Kidney (tissue), 13 donors: ENCODE measurements at regions not wholly inside any gene's neighbourhood (a gene's known extent, or its start where the extent isn't known, plus 50 kb on each side); places are given as distances from the start of the nearest gene placed in this dataset.

ENCODE experiments used
- DNase-seq, 5 donors: peaks; one replicate each; pipeline ENCODE4 v3.0.0-alpha.2; 2013 to 2020
- FAIRE-seq: peaks from 2 replicates; lab custom pipeline; 2012; peaks lifted over from hg19 to GRCh38; lab: Jason Lieb, UNC
- H3K27ac ChIP-seq, 2 donors: one replicate each; pipeline ENCODE4 v1.7.0; 2013; ENCODE audit warnings: low read depth in 2 of 2, low read length in 2 of 2, inconsistent platforms in 1 of 2
- H3K27me3 ChIP-seq: one replicate; pipeline ENCODE4 v1.7.1; 2013; ENCODE audit warnings: low read length, inconsistent platforms; ENCODE audit not compliant: control insufficient read depth, insufficient read depth
- H3K36me3 ChIP-seq, 3 donors: one replicate each; pipeline versions ENCODE4 v1.7.0 to v1.7.1; 2013; ENCODE audit warnings: low read length in 3 of 3, control low read depth in 1 of 3, inconsistent platforms in 1 of 3; ENCODE audit not compliant: insufficient read depth in 3 of 3, control insufficient read depth in 2 of 3
- H3K4me1 ChIP-seq, 3 donors: one replicate each; pipeline versions ENCODE4 v1.7.0 to v1.7.1; 2013; ENCODE audit warnings: low read length in 3 of 3, inconsistent platforms in 1 of 3, low read depth in 1 of 3; ENCODE audit not compliant: control insufficient read depth in 2 of 3, insufficient read depth in 2 of 3
- H3K4me3 ChIP-seq, 3 donors: one replicate each; pipeline versions ENCODE4 v1.7.0 to v1.8.1; 2013; ENCODE audit warnings: low read length in 3 of 3, control low read depth in 1 of 3, inconsistent platforms in 1 of 3
- H3K9ac ChIP-seq, 3 donors: one replicate each; pipeline versions ENCODE4 v1.7.0 to v1.7.1; 2013; ENCODE audit warnings: low read length in 3 of 3, control low read depth in 1 of 3, inconsistent platforms in 1 of 3
- H3K9me3 ChIP-seq, 3 donors: one replicate each; pipeline versions ENCODE4 v1.7.0 to v1.7.1; 2013; ENCODE audit warnings: low read length in 3 of 3, control low read depth in 1 of 3, inconsistent platforms in 1 of 3; ENCODE audit not compliant: control insufficient read depth in 2 of 3, insufficient read depth in 1 of 3
- intact Hi-C: fragments of 100-400 bp; cut with DNase I; formaldehyde crosslinking; loops from one replicate; pipeline ENCODE4 v1.11.1; 2022
- TF ChIP-seq, protein P1 (sequence below): IDR thresholded peaks from 3 replicates; pipeline ENCODE4 v1.5.1; 2012; ENCODE audit warnings: mild to moderate bottlenecking, moderate library complexity, borderline replicate concordance; ENCODE audit not compliant: insufficient read depth; ENCODE audit errors: extremely low read depth
- donor health status: control.
- donor health status: control.
- donor health status: control.
- donor health status: control.
- donor health status: control.
- donor health status: DM: yes; HTN: yes; CAD: no.
- donor health status: Normal renal cell carcinoma (clear cell type).

DNA sequence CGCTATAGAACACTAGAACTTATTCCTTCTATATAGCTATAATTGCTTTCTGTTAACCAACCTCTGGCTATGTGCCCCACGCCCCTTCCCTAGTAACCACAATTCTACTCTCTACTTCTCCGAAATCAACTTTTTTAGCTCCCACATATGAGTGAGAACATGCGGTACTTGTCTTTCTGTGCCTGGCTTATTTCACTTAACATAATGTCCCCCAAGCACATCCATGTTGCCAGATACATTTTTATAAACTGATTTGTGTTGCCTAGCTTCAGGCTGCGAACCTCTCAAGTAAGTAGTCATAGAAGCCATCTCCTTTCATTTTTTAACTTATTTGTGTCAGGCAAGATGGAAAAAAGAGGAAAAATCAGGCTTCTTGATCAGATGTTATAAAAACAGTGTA, 249.5 kb downstream of the TMEM167A start:
- no peaks in the 10 kb centered on the region for H3K4me1 ChIP-seq
- DNase-seq: no peak

DNA sequence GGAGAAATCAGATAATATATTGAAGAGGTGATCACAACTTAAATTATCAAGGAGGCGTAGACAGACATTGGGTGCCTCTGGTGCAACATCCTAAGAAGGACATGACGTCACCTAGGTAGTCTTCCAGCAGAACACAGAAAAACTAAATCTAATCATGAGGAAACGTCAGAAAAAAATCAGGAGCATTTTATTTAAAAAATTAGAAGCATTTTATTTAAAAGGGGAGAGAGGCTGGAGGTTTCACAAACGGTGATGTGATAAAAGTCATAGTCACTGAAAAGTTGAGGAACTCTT, 254.6 kb downstream of the TMEM167A start:
- TF ChIP-seq, protein P1, sequence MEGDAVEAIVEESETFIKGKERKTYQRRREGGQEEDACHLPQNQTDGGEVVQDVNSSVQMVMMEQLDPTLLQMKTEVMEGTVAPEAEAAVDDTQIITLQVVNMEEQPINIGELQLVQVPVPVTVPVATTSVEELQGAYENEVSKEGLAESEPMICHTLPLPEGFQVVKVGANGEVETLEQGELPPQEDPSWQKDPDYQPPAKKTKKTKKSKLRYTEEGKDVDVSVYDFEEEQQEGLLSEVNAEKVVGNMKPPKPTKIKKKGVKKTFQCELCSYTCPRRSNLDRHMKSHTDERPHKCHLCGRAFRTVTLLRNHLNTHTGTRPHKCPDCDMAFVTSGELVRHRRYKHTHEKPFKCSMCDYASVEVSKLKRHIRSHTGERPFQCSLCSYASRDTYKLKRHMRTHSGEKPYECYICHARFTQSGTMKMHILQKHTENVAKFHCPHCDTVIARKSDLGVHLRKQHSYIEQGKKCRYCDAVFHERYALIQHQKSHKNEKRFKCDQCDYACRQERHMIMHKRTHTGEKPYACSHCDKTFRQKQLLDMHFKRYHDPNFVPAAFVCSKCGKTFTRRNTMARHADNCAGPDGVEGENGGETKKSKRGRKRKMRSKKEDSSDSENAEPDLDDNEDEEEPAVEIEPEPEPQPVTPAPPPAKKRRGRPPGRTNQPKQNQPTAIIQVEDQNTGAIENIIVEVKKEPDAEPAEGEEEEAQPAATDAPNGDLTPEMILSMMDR: no peak
- Histone ChIP-seq H3K27ac (no peak overlapping the region), H3K9me3 (no peaks in the 10 kb centered on the region), H3K4me1 (no peaks in the 10 kb centered on the region), H3K9ac (no peak overlapping the region), H3K36me3 (no peaks in the 10 kb centered on the region), H3K27me3 (no peaks in the 10 kb centered on the region), H3K4me3 (no peak overlapping the region)
- DNase-seq (no peak), FAIRE-seq (no peak)
- intact Hi-C loops: no loop called here

More for the DNA sequence above, 249.5 kb downstream of the TMEM167A start:
- Histone ChIP-seq H3K27ac (no peak overlapping the region), H3K9ac (no peak overlapping the region), H3K27me3 (no peaks in the 10 kb centered on the region), H3K9me3 (no peaks in the 10 kb centered on the region), H3K36me3 (no peaks in the 10 kb centered on the region), H3K4me3 (no peak overlapping the region)
- intact Hi-C loops: no loop called here
- FAIRE-seq: no peak
- TF ChIP-seq, protein P1: no peak

DNA sequence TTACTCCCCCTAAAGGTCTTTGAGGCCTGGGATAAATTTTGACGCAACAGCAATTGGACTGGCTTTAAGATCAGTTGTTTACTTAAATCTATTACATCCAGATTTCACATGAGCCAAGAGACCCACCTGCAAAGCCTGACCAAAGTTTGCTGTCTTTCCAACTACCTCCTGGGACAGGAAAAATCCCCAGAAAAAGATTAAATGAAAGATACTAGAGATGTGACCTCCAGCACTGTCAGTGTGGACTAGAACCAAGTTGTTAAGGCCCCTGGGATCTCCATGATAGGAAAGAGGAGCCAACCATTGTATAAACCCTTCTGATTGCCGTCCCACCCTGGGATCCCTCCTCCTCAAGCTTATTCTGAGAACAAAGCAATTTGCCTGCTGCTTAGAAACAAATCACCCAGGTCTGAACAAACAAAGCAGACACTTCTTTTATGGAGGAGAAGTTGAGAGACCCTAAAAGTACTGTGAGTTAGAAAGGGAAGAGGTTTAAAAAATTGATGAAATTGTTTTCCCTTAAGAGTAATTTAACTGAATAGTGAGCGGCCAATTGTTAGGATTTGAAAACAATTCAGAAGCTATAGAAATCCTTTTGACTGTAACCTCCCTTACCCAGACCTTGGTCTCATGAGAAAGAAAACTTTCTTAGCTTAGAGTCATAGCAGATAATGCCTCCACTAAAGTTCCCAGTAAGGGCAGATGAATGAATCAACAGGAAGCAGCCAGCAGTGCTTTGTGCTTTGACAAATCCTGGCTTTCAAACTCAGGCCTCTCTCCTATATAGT, 255.2 kb downstream of the TMEM167A start:
- no peak overlapping the region for H3K4me3 ChIP-seq
- no peak overlapping the region for H3K27ac ChIP-seq
- FAIRE-seq: no peak
- H3K36me3 ChIP-seq: no peaks in the 10 kb centered on the region
- intact Hi-C loops: no loop called here
- TF ChIP-seq, protein P1: no peak
- no peak overlapping the region for H3K9ac ChIP-seq
- DNase-seq: no peak
- H3K4me1 ChIP-seq: no peaks in the 10 kb centered on the region
- H3K27me3 ChIP-seq: no peaks in the 10 kb centered on the region
- no peaks in the 10 kb centered on the region for H3K9me3 ChIP-seq
